H9 (cell line): ENCODE measurements at regions not wholly inside any gene's neighbourhood (a gene's known extent, or its start where the extent isn't known, plus 50 kb on each side); places are given as distances from the start of the nearest gene placed in this dataset.

Experiments used
- DNase-seq: peaks from one replicate; pipeline ENCODE4 v3.0.0-alpha.2; 2017
- H2AFZ ChIP-seq: one replicate; pipeline ENCODE4 v1.6.1; 2013; ENCODE audit warnings: mild to moderate bottlenecking, low read length, control low read depth, moderate library complexity
- H2AK5ac ChIP-seq: 2 replicates; pipeline ENCODE4 v1.6.1; 2013; ENCODE audit warnings: low read length, control low read depth, mixed read lengths; ENCODE audit not compliant: insufficient read length
- H2BK120ac ChIP-seq: one replicate; pipeline ENCODE4 v1.6.1; 2013; ENCODE audit warnings: low read depth, mild to moderate bottlenecking, low read length, control low read depth, inconsistent platforms; ENCODE audit not compliant: poor library complexity, severe bottlenecking
- H2BK12ac ChIP-seq: 2 replicates; pipeline ENCODE4 v1.6.1; 2013; ENCODE audit warnings: low read length, control low read depth, mixed read lengths, low read depth; ENCODE audit not compliant: insufficient read length
- H2BK15ac ChIP-seq: 2 replicates; pipeline ENCODE4 v1.6.1; 2013; ENCODE audit warnings: low read depth, low read length, control low read depth
- H2BK20ac ChIP-seq: one replicate; pipeline ENCODE4 v1.6.1; 2013; ENCODE audit warnings: low read depth, mild to moderate bottlenecking, low read length, control low read depth, inconsistent platforms; ENCODE audit not compliant: poor library complexity, severe bottlenecking
- H2BK5ac ChIP-seq: 2 replicates; pipeline ENCODE4 v1.6.1; 2013; ENCODE audit warnings: low read length, control low read depth, mixed read lengths; ENCODE audit not compliant: insufficient read length
- H3K14ac ChIP-seq: 2 replicates; pipeline ENCODE4 v1.6.1; 2013; ENCODE audit warnings: low read length, control low read depth; ENCODE audit not compliant: insufficient read depth
- H3K18ac ChIP-seq: 2 replicates; pipeline ENCODE4 v1.6.1; 2013; ENCODE audit warnings: low read depth, mild to moderate bottlenecking, mixed read lengths, low read length, control low read depth; ENCODE audit not compliant: insufficient read length
- H3K23ac ChIP-seq: 2 replicates; pipeline ENCODE4 v1.6.1; 2013; ENCODE audit warnings: low read length, control low read depth, mixed read lengths, low read depth; ENCODE audit not compliant: insufficient read length
- H3K23me2 ChIP-seq: 2 replicates; pipeline ENCODE4 v1.6.1; 2013; ENCODE audit warnings: low read depth, mild to moderate bottlenecking, mixed read lengths, low read length, control low read depth; ENCODE audit not compliant: insufficient read length, poor library complexity, severe bottlenecking
- H3K27ac ChIP-seq: 2 replicates; pipeline ENCODE4 v1.5.1; 2013; ENCODE audit warnings: low read length, control low read depth, mixed read lengths, low read depth; ENCODE audit not compliant: insufficient read length
- H3K27me3 ChIP-seq: 2 replicates; pipeline ENCODE4 v1.6.1; 2013; ENCODE audit warnings: low read length, control low read depth, inconsistent platforms; ENCODE audit not compliant: insufficient read depth
- H3K4ac ChIP-seq: 2 replicates; pipeline ENCODE4 v1.6.1; 2013; ENCODE audit warnings: low read depth, mild to moderate bottlenecking, control low read depth, inconsistent platforms, low read length, moderate library complexity
- H3K4me1 ChIP-seq: 2 replicates; pipeline ENCODE4 v1.6.1; 2013; ENCODE audit warnings: low read length, control low read depth, inconsistent platforms; ENCODE audit not compliant: insufficient read depth
- H3K4me2 ChIP-seq: 2 replicates; pipeline ENCODE4 v1.6.1; 2013; ENCODE audit warnings: low read length, control low read depth, mixed read lengths; ENCODE audit not compliant: insufficient read length, insufficient read depth
- H3K56ac ChIP-seq: 2 replicates; pipeline ENCODE4 v1.6.1; 2013; ENCODE audit warnings: low read depth, mild to moderate bottlenecking, mixed read lengths, low read length, control low read depth; ENCODE audit not compliant: insufficient read length
- H3K79me1 ChIP-seq: 2 replicates; pipeline ENCODE4 v1.6.1; 2013; ENCODE audit warnings: low read depth, mild to moderate bottlenecking, moderate library complexity, low read length, control low read depth, inconsistent platforms; ENCODE audit not compliant: insufficient read depth, poor library complexity, severe bottlenecking
- H3K79me2 ChIP-seq: 2 replicates; pipeline ENCODE4 v1.6.1; 2013; ENCODE audit warnings: low read length, control low read depth, inconsistent platforms; ENCODE audit not compliant: insufficient read depth
- H3K9ac ChIP-seq: 2 replicates; pipeline ENCODE4 v1.6.1; 2013; ENCODE audit warnings: low read length, control low read depth, mixed read lengths; ENCODE audit not compliant: insufficient read length; ENCODE audit errors: extremely low read depth
- H3K9me3 ChIP-seq: one replicate; pipeline ENCODE4 v1.6.1; 2013; ENCODE audit warnings: low read depth, low read length, inconsistent platforms; ENCODE audit not compliant: control insufficient read depth
- H3T11ph ChIP-seq: one replicate; pipeline ENCODE4 v1.6.1; 2013; ENCODE audit warnings: mild to moderate bottlenecking, low read length, control low read depth, inconsistent platforms
- H4K20me1 ChIP-seq: one replicate; pipeline ENCODE4 v1.6.1; 2013; ENCODE audit not compliant: control insufficient read depth, insufficient read length, insufficient read depth
- H4K5ac ChIP-seq: 2 replicates; pipeline ENCODE4 v1.6.1; 2013; ENCODE audit warnings: low read depth, mild to moderate bottlenecking, mixed read lengths, low read length, control low read depth; ENCODE audit not compliant: insufficient read length
- H4K8ac ChIP-seq: replicated peaks from 2 replicates; pipeline ENCODE4 v1.6.1; 2013; ENCODE audit warnings: low read length, control low read depth, mixed read lengths, low read depth; ENCODE audit not compliant: insufficient read length
- H4K91ac ChIP-seq: 2 replicates; pipeline ENCODE4 v1.6.1; 2013; ENCODE audit warnings: low read depth, mild to moderate bottlenecking, moderate library complexity, mixed read lengths, low read length, control low read depth; ENCODE audit not compliant: insufficient read length
- H3K27ac Mint-ChIP-seq, 3 experiments: 2 replicates in 2 of 3; 3 replicates in 1 of 3; pipeline ENCODE4 v1.8.0; 2020 to 2021; ENCODE audit warnings: mixed read lengths in 3 of 3, mild to moderate bottlenecking in 1 of 3, moderate library complexity in 1 of 3
- H3K27me3 Mint-ChIP-seq: 2 replicates; pipeline ENCODE4 v1.8.0; 2021; ENCODE audit warnings: low read depth, mild to moderate bottlenecking, moderate library complexity, mixed read lengths
- H3K36me3 Mint-ChIP-seq, 3 experiments: 2 replicates in 2 of 3; 3 replicates in 1 of 3; pipeline ENCODE4 v1.8.0; 2020 to 2021; ENCODE audit warnings: low read depth in 3 of 3, mixed read lengths in 3 of 3; ENCODE audit not compliant: insufficient read depth in 1 of 3
- H3K4me1 Mint-ChIP-seq, 2 experiments: 2 replicates each; pipeline ENCODE4 v1.8.0; 2020; ENCODE audit warnings: mixed read lengths in 2 of 2
- H3K4me3 Mint-ChIP-seq, 2 experiments: 2 replicates in 1 of 2; 3 replicates in 1 of 2; pipeline ENCODE4 v1.8.0; 2020 to 2021; ENCODE audit warnings: mild to moderate bottlenecking in 2 of 2, mixed read lengths in 2 of 2, moderate library complexity in 1 of 2
- H3K9me3 Mint-ChIP-seq, 2 experiments: 2 replicates in 1 of 2; 3 replicates in 1 of 2; pipeline ENCODE4 v1.8.0; 2020; ENCODE audit warnings: mild to moderate bottlenecking in 2 of 2, mixed read lengths in 2 of 2, moderate library complexity in 1 of 2
- CTCF ChIP-seq: fragments of 200-600 bp; sonication (generic); conservative IDR thresholded peaks from 3 replicates; pipeline ENCODE4 v1.8.0; 2021; ENCODE audit warnings: antibody characterized with exemption, mild to moderate bottlenecking
- WGBS: extraction: QIAGEN DNeasy Blood & Tissue Kit; methylation state at CpG from one replicate; pipeline ENCODE4 v1.1.7; 2013; ENCODE audit warnings: missing lambda C conversion rate, low lambda C conversion rate, mixed read lengths; ENCODE audit not compliant: insufficient read length; ENCODE audit errors: extremely low coverage; 5-methylcytosine and 5-hydroxymethylcytosine counted together

DNA sequence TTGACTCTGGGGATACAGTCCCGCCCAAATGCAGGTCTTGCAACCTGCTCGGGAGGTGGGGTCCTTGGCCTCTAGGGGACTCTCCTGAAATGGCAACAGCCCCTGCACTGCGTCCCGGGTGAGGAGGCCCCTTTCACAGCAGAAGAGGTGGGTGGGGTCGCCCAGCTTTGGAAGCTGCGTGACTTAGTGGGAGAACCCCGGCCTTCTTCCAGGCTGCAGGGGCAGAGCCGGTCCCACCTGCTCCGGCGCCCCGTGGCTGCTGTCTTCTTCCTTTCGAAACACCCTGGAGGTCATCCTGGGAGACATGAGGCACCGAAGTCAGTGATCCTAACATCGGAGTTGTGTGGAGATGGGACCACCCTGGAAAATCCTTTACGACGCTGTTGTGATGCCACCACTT, 103.7 kb upstream of the ADRA2C start:
- Histone ChIP-seq H2AFZ (no peak overlapping the region), H4K91ac (no peak overlapping the region), H2BK20ac (no peak overlapping the region), H2BK120ac (no peak overlapping the region), H3K4me2 (no peak overlapping the region), H3K9ac (no peak overlapping the region), H3K27ac (no peak overlapping the region), H4K20me1 (no peaks in the 10 kb centered on the region), H2BK15ac (no peak overlapping the region), H4K8ac (no peak overlapping the region), H3K9me3 (peaks cover 6% of the 10 kb centered on the region), H3K4ac (no peak overlapping the region), H3K27me3 (no peaks in the 10 kb centered on the region), H3K23me2 (no peaks in the 10 kb centered on the region), H4K5ac (no peak overlapping the region), H3T11ph (no peak overlapping the region), H3K14ac (no peak overlapping the region), H3K56ac (no peak overlapping the region), H3K4me1 (no peaks in the 10 kb centered on the region), H2AK5ac (no peak overlapping the region), H3K79me2 (no peaks in the 10 kb centered on the region), H2BK5ac (no peak overlapping the region), H3K18ac (no peak overlapping the region), H3K79me1 (no peaks in the 10 kb centered on the region), H2BK12ac (no peak overlapping the region), H3K23ac (no peak overlapping the region)
- Mint-ChIP-seq H3K4me3 (no peak overlapping the region), H3K9me3 (peaks cover 0 to 2% of the 10 kb centered on the region in 2 experiments; a peak in 2 of 5 replicates), H3K27me3 (peaks cover 20% of the 10 kb centered on the region), H3K36me3 (no peaks in the 10 kb centered on the region), H3K4me1 (peaks cover 3 to 15% of the 10 kb centered on the region in 2 experiments; a peak in 3 of 4 replicates), H3K27ac (no peak overlapping the region)
- no CpG with 5 or more reads among the region's 16 CpGs for WGBS
- DNase-seq = no peak
- TF ChIP-seq CTCF = no peak
